ENCODE measurements at regions not wholly inside any gene's neighbourhood (a gene's known extent, or its start where the extent isn't known, plus 50 kb on each side); places are given as distances from the start of the nearest gene placed in this dataset.

- TF ChIP-seq POLR2AphosphoS5 (IDR thresholded peaks at IDR 0.05) (no peak), CTCF (IDR thresholded peaks at IDR 0.05) (no peak), POLR2A (IDR thresholded peaks at IDR 0.05) (no peak)
These were observed 297.2 kb upstream of the FIGN start for GRCh38 chr2:164032995-164033394.
